NCI-H748 (cell line): ENCODE measurements at regions not wholly inside any gene's neighbourhood (a gene's known extent, or its start where the extent isn't known, plus 50 kb on each side); places are given as distances from the start of the nearest gene placed in this dataset.

ENCODE experiments used
- DNase-seq: peaks from one replicate; lab custom pipeline; 2025; ENCODE audit not compliant: unreplicated experiment; lab: John Stamatoyannopoulos, UW

- DNase-seq: no peak
Observed at GRCh38 chr3:194076475-194076874, 59.5 kb upstream of the HES1 start.

GRCh38 chr3:194077602-194078001 is 58.3 kb upstream of the HES1 start:
- DNase-seq: no peak

- no peak for DNase-seq
Observed at GRCh38 chr3:194078045-194078821, 57.7 kb upstream of the HES1 start.

DNA sequence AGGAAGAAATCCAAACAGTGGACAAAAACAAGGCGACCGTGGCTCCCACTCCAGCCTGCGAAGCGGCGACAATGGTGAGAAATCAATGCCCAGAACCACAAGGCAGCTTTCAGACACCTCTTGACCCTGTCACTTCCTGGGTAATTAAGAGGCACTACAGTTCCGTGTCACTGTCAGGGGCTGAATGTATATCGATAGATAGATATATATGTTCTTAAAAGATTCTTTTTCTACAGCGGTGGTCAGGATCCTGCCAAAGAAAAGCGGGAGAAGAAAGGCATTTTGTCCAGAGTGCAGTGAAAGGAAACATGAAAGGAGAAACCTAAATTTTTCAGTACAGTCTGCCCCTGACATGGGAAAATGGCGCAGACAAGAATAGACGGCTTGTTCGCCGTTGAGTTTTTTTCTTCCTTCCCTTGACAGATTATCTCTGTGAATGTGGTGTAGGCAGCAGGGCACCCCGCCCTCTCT is 56.2 kb upstream of the HES1 start:
- DNase-seq: peak; percentile 39

GRCh38 chr3:194080436-194080835 is 55.5 kb upstream of the HES1 start:
- DNase-seq: no peak

DNA sequence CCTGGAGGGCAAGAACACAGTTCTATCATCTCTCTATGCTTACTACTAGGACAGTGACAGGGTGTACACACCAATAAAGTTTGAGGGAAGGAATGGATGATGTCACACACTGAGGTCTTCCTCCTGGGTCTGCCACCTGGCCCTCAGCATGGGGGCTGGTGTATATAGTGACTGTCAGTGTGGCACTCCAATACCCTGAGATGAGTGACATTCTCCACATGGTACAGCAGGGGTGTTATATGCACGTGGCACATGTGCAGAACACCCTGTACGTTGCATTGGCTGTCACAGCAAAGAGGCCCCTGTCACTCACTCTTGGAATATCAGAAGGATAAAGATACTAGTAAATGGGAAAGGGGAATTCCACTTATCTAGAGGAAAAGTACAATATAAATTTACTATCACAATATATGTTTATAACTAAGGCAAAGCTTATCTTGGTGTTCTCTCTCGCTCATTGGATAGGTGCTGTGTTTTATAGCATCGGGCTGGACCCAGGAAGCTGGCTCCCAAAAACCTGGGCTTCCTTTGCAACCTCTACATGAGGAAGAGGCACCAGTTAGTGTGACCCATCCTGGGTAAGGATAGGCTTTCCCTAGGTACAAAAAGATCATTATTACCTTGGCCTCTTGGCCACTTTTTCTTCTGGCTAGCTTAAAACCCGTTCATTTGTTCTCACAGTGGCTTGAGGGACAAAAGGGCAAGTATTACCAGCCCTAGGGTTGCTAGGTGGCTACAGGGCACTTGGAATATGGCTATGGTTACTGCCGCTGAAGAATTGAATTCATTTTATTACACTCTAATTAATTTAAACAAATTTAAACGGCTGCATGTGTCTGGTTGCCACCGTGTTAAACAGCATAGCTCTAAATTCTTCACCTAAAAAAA is 54.8 kb upstream of the HES1 start:
- no peak for DNase-seq

DNA sequence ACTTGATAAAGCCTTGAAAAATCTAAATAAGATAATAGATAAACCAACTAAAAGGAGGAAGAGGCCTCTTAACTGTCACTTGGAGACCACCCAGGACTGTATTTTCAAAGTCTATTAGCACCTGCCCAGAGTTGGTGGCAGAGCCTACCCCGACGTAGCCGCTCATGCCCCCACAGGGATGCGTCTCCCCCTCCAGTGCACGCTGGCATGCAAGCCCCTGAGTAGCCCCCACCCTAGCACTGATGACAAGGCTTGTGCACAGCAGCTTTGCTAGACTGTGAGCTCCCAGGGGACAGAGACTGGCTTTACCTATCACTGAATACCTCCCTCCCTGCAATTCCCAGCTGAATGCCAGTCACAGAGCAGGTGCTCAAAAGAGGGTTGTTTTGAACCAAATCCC is 54.1 kb upstream of the HES1 start:
- DNase-seq: no peak

- no peak for DNase-seq
Observed at GRCh38 chr3:194082743-194083636, 53.0 kb upstream of the HES1 start.

DNA sequence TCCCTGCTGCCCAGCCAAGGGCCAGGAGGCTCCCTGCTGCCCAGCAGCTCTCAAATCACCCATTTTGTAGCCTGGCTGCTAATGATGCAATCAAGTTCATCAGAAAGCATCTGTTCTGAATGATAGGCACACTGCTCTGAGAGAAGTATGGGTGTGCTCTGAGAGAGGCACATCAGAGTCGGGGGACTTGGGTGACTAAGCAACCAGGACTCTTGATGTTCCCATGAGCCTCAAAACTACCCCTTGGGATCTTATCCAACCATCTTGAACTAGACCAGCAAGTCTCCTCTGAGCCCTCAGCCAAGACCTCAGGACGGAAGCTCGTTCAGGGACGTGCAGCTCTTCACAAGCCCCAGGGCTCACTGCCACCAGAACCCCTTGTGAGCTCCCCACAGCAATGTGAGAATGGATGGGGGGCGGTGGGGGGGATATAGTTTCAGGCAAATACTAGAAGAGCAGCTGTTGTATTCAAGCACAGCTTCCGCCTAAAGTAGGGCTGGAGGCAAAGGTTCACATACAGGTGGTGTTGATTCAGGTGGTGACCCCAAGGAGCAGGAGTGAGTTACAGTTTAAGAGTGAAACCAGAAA is 52.2 kb upstream of the HES1 start:
- DNase-seq: no peak

DNA sequence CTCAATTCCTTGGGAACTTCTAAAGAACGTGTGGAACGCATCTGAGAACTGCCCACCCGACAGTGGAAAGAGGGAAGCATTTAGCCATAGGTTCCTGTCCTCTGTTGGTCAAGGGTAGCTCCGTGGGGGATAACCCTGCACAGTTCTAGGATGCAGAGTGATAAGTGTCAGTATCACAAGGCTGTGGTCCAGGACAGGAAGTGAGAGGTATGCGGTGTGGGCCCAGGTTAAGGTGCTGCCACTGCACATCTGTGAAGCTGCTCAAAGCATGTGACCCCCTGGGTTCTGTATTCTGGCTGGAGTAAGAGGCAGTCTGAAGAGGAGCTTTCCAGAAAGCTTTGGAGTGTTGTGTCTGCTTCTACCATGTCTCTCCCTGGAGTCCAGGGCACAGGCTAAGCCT is 51.7 kb upstream of the HES1 start:
- no peak for DNase-seq
